ENCODE measurements at regions not wholly inside any gene's neighbourhood (a gene's known extent, or its start where the extent isn't known, plus 50 kb on each side); places are given as distances from the start of the nearest gene placed in this dataset.

- Histone ChIP-seq H3K27me3 (ENCODE audit: insufficient read depth, low read length) (no peaks in the 10 kb centered on the region), H3K27ac (ENCODE audit: low read depth, low read length) (no peak overlapping the region), H3K9me3 (ENCODE audit: insufficient read depth, low read depth, low read length) (no peaks in the 10 kb centered on the region), H3K4me2 (ENCODE audit: low read length) (no peak overlapping the region), H3K36me3 (ENCODE audit: control insufficient read depth in 1 of 2, insufficient read depth in 2 of 2, low read length in 2 of 2) (no peaks in the 10 kb centered on the region), H2BK120ac (ENCODE audit: insufficient read depth, low read length, poor library complexity) (no peak overlapping the region), H2BK5ac (ENCODE audit: low read depth, low read length, poor library complexity) (no peak overlapping the region), H2AFZ (ENCODE audit: insufficient read depth, low read length, poor library complexity) (no peak overlapping the region), H3K23ac (ENCODE audit: low read length) (no peak overlapping the region), H2AK5ac (ENCODE audit: low read length) (no peak overlapping the region), H3K9ac (ENCODE audit: low read length) (no peak overlapping the region), H4K91ac (ENCODE audit: low read depth, low read length) (no peak overlapping the region), H3K14ac (ENCODE audit: low read length) (no peak overlapping the region), H3K18ac (ENCODE audit: low read length) (no peak overlapping the region), H3K4me3 (ENCODE audit: low read depth, low read length) (no peak overlapping the region), H3K79me2 (ENCODE audit: control insufficient read depth, insufficient read depth, low read length, poor library complexity) (no peaks in the 10 kb centered on the region), H4K8ac (ENCODE audit: low read depth, low read length) (no peak overlapping the region), H2BK12ac (ENCODE audit: low read length) (no peak overlapping the region), H3K79me1 (ENCODE audit: low read length) (no peaks in the 10 kb centered on the region), H3K4ac (ENCODE audit: low read depth, low read length) (no peak overlapping the region), H4K12ac (ENCODE audit: low read depth, low read length) (no peak overlapping the region), H3K4me1 (ENCODE audit: control insufficient read depth in 1 of 2, insufficient read depth in 2 of 2, low read length in 2 of 2) (peaks cover 0 to 4% of the 10 kb centered on the region in 2 experiments)
- no CpG with 5 or more reads among the region's 5 CpGs for WGBS (ENCODE audit: extremely low coverage, insufficient coverage, insufficient read length)
- no peak for DNase-seq
These were observed 2143.2 kb upstream of the TENM3 start for GRCh38 chr4:180099957-180100356.

- Histone ChIP-seq H2AFZ (ENCODE audit: insufficient read depth, low read length, poor library complexity) (no peak overlapping the region), H3K4ac (ENCODE audit: low read depth, low read length) (no peak overlapping the region), H3K9me3 (ENCODE audit: insufficient read depth, low read depth, low read length) (no peaks in the 10 kb centered on the region), H3K79me1 (ENCODE audit: low read length) (no peaks in the 10 kb centered on the region), H3K23ac (ENCODE audit: low read length) (no peak overlapping the region), H4K8ac (ENCODE audit: low read depth, low read length) (no peak overlapping the region), H3K18ac (ENCODE audit: low read length) (no peak overlapping the region), H3K79me2 (ENCODE audit: control insufficient read depth, insufficient read depth, low read length, poor library complexity) (no peaks in the 10 kb centered on the region), H3K27ac (ENCODE audit: low read depth, low read length) (no peak overlapping the region), H4K12ac (ENCODE audit: low read depth, low read length) (no peak overlapping the region), H2BK12ac (ENCODE audit: low read length) (no peak overlapping the region), H3K14ac (ENCODE audit: low read length) (no peak overlapping the region), H2BK5ac (ENCODE audit: low read depth, low read length, poor library complexity) (no peak overlapping the region), H3K4me2 (ENCODE audit: low read length) (no peak overlapping the region), H3K9ac (ENCODE audit: low read length) (no peak overlapping the region), H2BK120ac (ENCODE audit: insufficient read depth, low read length, poor library complexity) (no peak overlapping the region), H3K4me1 (ENCODE audit: control insufficient read depth in 1 of 2, insufficient read depth in 2 of 2, low read length in 2 of 2) (peaks cover 0 to 4% of the 10 kb centered on the region in 2 experiments), H3K4me3 (ENCODE audit: low read depth, low read length) (no peak overlapping the region), H3K27me3 (ENCODE audit: insufficient read depth, low read length) (no peaks in the 10 kb centered on the region), H4K91ac (ENCODE audit: low read depth, low read length) (no peak overlapping the region), H2AK5ac (ENCODE audit: low read length) (no peak overlapping the region), H3K36me3 (ENCODE audit: control insufficient read depth in 1 of 2, insufficient read depth in 2 of 2, low read length in 2 of 2) (no peaks in the 10 kb centered on the region)
- no peak for DNase-seq
- WGBS (ENCODE audit: extremely low coverage, insufficient coverage, insufficient read length), result no CpG with 5 or more reads among the region's 22 CpGs
These were observed 2142.5 kb upstream of the TENM3 start for GRCh38 chr4:180100433-180101344.

GRCh38 chr4:180101348-180102083, 2141.7 kb upstream of the TENM3 start:
- Histone ChIP-seq H3K79me2 (ENCODE audit: control insufficient read depth, insufficient read depth, low read length, poor library complexity) (no peaks in the 10 kb centered on the region), H4K91ac (ENCODE audit: low read depth, low read length) (no peak overlapping the region), H3K18ac (ENCODE audit: low read length) (no peak overlapping the region), H3K4me1 (ENCODE audit: control insufficient read depth in 1 of 2, insufficient read depth in 2 of 2, low read length in 2 of 2) (peaks cover 0 to 4% of the 10 kb centered on the region in 2 experiments), H2BK120ac (ENCODE audit: insufficient read depth, low read length, poor library complexity) (no peak overlapping the region), H3K23ac (ENCODE audit: low read length) (no peak overlapping the region), H3K9ac (ENCODE audit: low read length) (no peak overlapping the region), H2BK12ac (ENCODE audit: low read length) (no peak overlapping the region), H4K8ac (ENCODE audit: low read depth, low read length) (no peak overlapping the region), H3K4ac (ENCODE audit: low read depth, low read length) (no peak overlapping the region), H3K14ac (ENCODE audit: low read length) (no peak overlapping the region), H2AK5ac (ENCODE audit: low read length) (no peak overlapping the region), H3K4me3 (ENCODE audit: low read depth, low read length) (no peak overlapping the region), H3K79me1 (ENCODE audit: low read length) (no peaks in the 10 kb centered on the region), H4K12ac (ENCODE audit: low read depth, low read length) (no peak overlapping the region), H3K27ac (ENCODE audit: low read depth, low read length) (no peak overlapping the region), H3K9me3 (ENCODE audit: insufficient read depth, low read depth, low read length) (no peaks in the 10 kb centered on the region), H2AFZ (ENCODE audit: insufficient read depth, low read length, poor library complexity) (no peak overlapping the region), H3K4me2 (ENCODE audit: low read length) (no peak overlapping the region), H2BK5ac (ENCODE audit: low read depth, low read length, poor library complexity) (no peak overlapping the region), H3K36me3 (ENCODE audit: control insufficient read depth in 1 of 2, insufficient read depth in 2 of 2, low read length in 2 of 2) (no peaks in the 10 kb centered on the region), H3K27me3 (ENCODE audit: insufficient read depth, low read length) (no peaks in the 10 kb centered on the region)
- WGBS (ENCODE audit: extremely low coverage, insufficient coverage, insufficient read length), result no CpG with 5 or more reads among the region's 28 CpGs
- no peak for DNase-seq

GRCh38 chr4:180103794-180104193, 2139.4 kb upstream of the TENM3 start:
- H2BK120ac ChIP-seq (ENCODE audit: insufficient read depth, low read length, poor library complexity), result no peak overlapping the region
- no peak overlapping the region for H3K9ac ChIP-seq (ENCODE audit: low read length)
- no peaks in the 10 kb centered on the region for H3K36me3 ChIP-seq (ENCODE audit: control insufficient read depth in 1 of 2, insufficient read depth in 2 of 2, low read length in 2 of 2)
- no peak overlapping the region for H3K18ac ChIP-seq (ENCODE audit: low read length)
- H2BK12ac ChIP-seq (ENCODE audit: low read length), result no peak overlapping the region
- no peak overlapping the region for H3K14ac ChIP-seq (ENCODE audit: low read length)
- no peak overlapping the region for H3K4me3 ChIP-seq (ENCODE audit: low read depth, low read length)
- H3K27me3 ChIP-seq (ENCODE audit: insufficient read depth, low read length), result no peaks in the 10 kb centered on the region
- no peaks in the 10 kb centered on the region for H3K9me3 ChIP-seq (ENCODE audit: insufficient read depth, low read depth, low read length)
- H4K12ac ChIP-seq (ENCODE audit: low read depth, low read length), result no peak overlapping the region
- no peak overlapping the region for H2BK5ac ChIP-seq (ENCODE audit: low read depth, low read length, poor library complexity)
- H3K27ac ChIP-seq (ENCODE audit: low read depth, low read length), result no peak overlapping the region
- no peaks in the 10 kb centered on the region for H3K79me1 ChIP-seq (ENCODE audit: low read length)
- no peak overlapping the region for H2AFZ ChIP-seq (ENCODE audit: insufficient read depth, low read length, poor library complexity)
- no peak overlapping the region for H4K91ac ChIP-seq (ENCODE audit: low read depth, low read length)
- H4K8ac ChIP-seq (ENCODE audit: low read depth, low read length), result no peak overlapping the region
- no peaks in the 10 kb centered on the region for H3K79me2 ChIP-seq (ENCODE audit: control insufficient read depth, insufficient read depth, low read length, poor library complexity)
- no peak overlapping the region for H2AK5ac ChIP-seq (ENCODE audit: low read length)
- no peak overlapping the region for H3K4me2 ChIP-seq (ENCODE audit: low read length)
- H3K23ac ChIP-seq (ENCODE audit: low read length), result no peak overlapping the region
- H3K4me1 ChIP-seq (ENCODE audit: control insufficient read depth in 1 of 2, insufficient read depth in 2 of 2, low read length in 2 of 2), result peaks cover 0 to 4% of the 10 kb centered on the region in 2 experiments
- no peak for DNase-seq
- no CpG with 5 or more reads among the region's 3 CpGs for WGBS (ENCODE audit: extremely low coverage, insufficient coverage, insufficient read length)
- no peak overlapping the region for H3K4ac ChIP-seq (ENCODE audit: low read depth, low read length)
